OCI-LY3 (cell line): ENCODE measurements at regions not wholly inside any gene's neighbourhood (a gene's known extent, or its start where the extent isn't known, plus 50 kb on each side); places are given as distances from the start of the nearest gene placed in this dataset.
"Not testable (repeated sequence)": the region's sequence is repeated elsewhere in the genome, so short reads cannot be mapped to it uniquely, and the experiment has no call there.

ENCODE experiments used
- H2AFZ ChIP-seq: fragments of 200-600, 300-600 bp; shearing (Covaris generic); 2 replicates; pipeline ENCODE4 v1.6.0; 2014; ENCODE audit warnings: antibody characterized with exemption, low read depth, low read length
- H3K27ac ChIP-seq: fragments of 200-600, 300-600 bp; sonication (generic); 2 replicates; pipeline ENCODE4 v1.5.1; 2014; ENCODE audit warnings: mild to moderate bottlenecking, low read length, moderate library complexity, mixed read lengths
- H3K27me3 ChIP-seq: fragments of 200-600, 300-600 bp; sonication (generic); 2 replicates; pipeline ENCODE4 v1.6.1; 2014; ENCODE audit warnings: low read depth, low read length, mixed read lengths
- H3K36me3 ChIP-seq: fragments of 200-600, 300-600 bp; sonication (generic); replicated peaks from 2 replicates; pipeline ENCODE3; 2014; ENCODE audit warnings: low read depth, low read length, mixed read lengths
- H3K4me1 ChIP-seq: fragments of 300-600, 200-600 bp; sonication (generic); 2 replicates; pipeline ENCODE4 v1.6.1; 2014; ENCODE audit warnings: low read length, mixed read lengths
- H3K4me2 ChIP-seq: fragments of 200-600, 300-600 bp; sonication (generic); 2 replicates; pipeline ENCODE4 v1.6.1; 2014; ENCODE audit warnings: low read length, mixed read lengths
- H3K4me3 ChIP-seq: fragments of 300-600, 200-600 bp; sonication (generic); 2 replicates; pipeline ENCODE4 v1.5.1; 2014; ENCODE audit warnings: antibody characterized with exemption, mild to moderate bottlenecking, low read length, moderate library complexity
- H3K79me2 ChIP-seq: fragments of 300-600, 200-600 bp; shearing (Covaris generic); 2 replicates; pipeline ENCODE4 v1.6.1; 2014; ENCODE audit warnings: mild to moderate bottlenecking, low read length, mixed read lengths
- H3K9ac ChIP-seq: fragments of 300-600, 200-600 bp; shearing (Covaris generic); 2 replicates; pipeline ENCODE4 v1.6.0; 2014; ENCODE audit warnings: mild to moderate bottlenecking, low read length, moderate library complexity
- H3K9me3 ChIP-seq: fragments of 200-600, 300-600 bp; shearing (Covaris generic); 2 replicates; pipeline ENCODE4 v1.6.1; 2014; ENCODE audit warnings: low read length, mixed read lengths; ENCODE audit not compliant: insufficient read depth
- H4K20me1 ChIP-seq: fragments of 200-600, 300-600 bp; sonication (generic); 2 replicates; pipeline ENCODE4 v1.6.1; 2016; ENCODE audit warnings: low read length, mixed read lengths; ENCODE audit not compliant: insufficient read depth
- CTCF ChIP-seq: fragments of 200-600, 300-600 bp; sonication (generic); IDR thresholded peaks from 2 replicates; pipeline ENCODE4 v1.5.1; 2014; ENCODE audit warnings: antibody characterized with exemption, low read length, low read depth
- EZH2phosphoT487 ChIP-seq: fragments of 200-600 bp; shearing (Covaris generic); IDR thresholded peaks from 2 replicates; pipeline ENCODE4 v1.6.1; 2018; ENCODE audit warnings: antibody characterized with exemption, mixed run types, low read depth

- TF ChIP-seq EZH2phosphoT487 (no peak), CTCF (no peak)
Observed at GRCh38 chr15:36186376-36186775, 393.1 kb upstream of the CDIN1 start.

GRCh38 chr15:36191459-36191858 is 388.0 kb upstream of the CDIN1 start:
- TF ChIP-seq CTCF (no peak), EZH2phosphoT487 (no peak)
- H3K36me3 ChIP-seq: no peaks in the 10 kb centered on the region
- no peak overlapping the region for H3K4me3 ChIP-seq
- no peak overlapping the region for H3K27ac ChIP-seq
- no peak overlapping the region for H2AFZ ChIP-seq
- H3K79me2 ChIP-seq: no peaks in the 10 kb centered on the region
- H3K27me3 ChIP-seq: no peaks in the 10 kb centered on the region
- H3K4me2 ChIP-seq: no peak overlapping the region
- no peaks in the 10 kb centered on the region for H3K4me1 ChIP-seq
- H3K9me3 ChIP-seq: no peaks in the 10 kb centered on the region
- H3K9ac ChIP-seq: no peak overlapping the region
- H4K20me1 ChIP-seq: no peaks in the 10 kb centered on the region

More at GRCh38 chr15:36186376-36186775, 393.1 kb upstream of the CDIN1 start:
- Histone ChIP-seq H3K27me3 (no peaks in the 10 kb centered on the region), H4K20me1 (no peaks in the 10 kb centered on the region), H3K4me1 (no peaks in the 10 kb centered on the region), H3K4me3 (no peak overlapping the region), H3K9ac (no peak overlapping the region), H3K79me2 (no peaks in the 10 kb centered on the region), H3K4me2 (no peak overlapping the region), H3K36me3 (no peaks in the 10 kb centered on the region), H3K27ac (no peak overlapping the region), H3K9me3 (no peaks in the 10 kb centered on the region), H2AFZ (no peak overlapping the region)

GRCh38 chr15:36195361-36196007 is 383.9 kb upstream of the CDIN1 start:
- H3K36me3 ChIP-seq, H4K20me1 ChIP-seq, H3K4me1 ChIP-seq, H3K9me3 ChIP-seq, H3K9ac ChIP-seq, H3K27ac ChIP-seq, H3K79me2 ChIP-seq, H2AFZ ChIP-seq, H3K4me2 ChIP-seq, H3K27me3 ChIP-seq, H3K4me3 ChIP-seq: not testable (repeated sequence)

GRCh38 chr15:36208868-36209582 is 370.4 kb upstream of the CDIN1 start:
- Histone ChIP-seq H3K4me1 (peaks cover 5% of the 10 kb centered on the region), H3K4me2 (no peak overlapping the region), H3K4me3 (no peak overlapping the region), H3K27me3 (no peaks in the 10 kb centered on the region), H3K9me3 (no peaks in the 10 kb centered on the region), H2AFZ (no peak overlapping the region), H4K20me1 (no peaks in the 10 kb centered on the region), H3K27ac (no peak overlapping the region), H3K79me2 (no peaks in the 10 kb centered on the region), H3K9ac (no peak overlapping the region), H3K36me3 (no peaks in the 10 kb centered on the region)
- TF ChIP-seq EZH2phosphoT487 (no peak), CTCF (no peak)
